Fibroblast of lung (primary cell): ENCODE measurements at regions not wholly inside any gene's neighbourhood (a gene's known extent, or its start where the extent isn't known, plus 50 kb on each side); places are given as distances from the start of the nearest gene placed in this dataset.

Source experiments
- DNase-seq, 2 donors: peaks; one replicate each; pipeline versions ENCODE4 v3.0.0 to v3.0.0-alpha.2; 2010; ENCODE audit warnings: low read depth in 2 of 2
- H2AFZ ChIP-seq: 2 replicates; pipeline ENCODE4 v1.5.1; 2012; ENCODE audit warnings: low read length, control low read depth, inconsistent platforms
- H3K27ac ChIP-seq: 2 replicates; pipeline ENCODE4 v1.5.1; 2011; ENCODE audit warnings: low read length, control low read depth; ENCODE audit not compliant: insufficient read depth
- H3K27me3 ChIP-seq: 2 replicates; pipeline ENCODE4 v1.5.1; 2011; ENCODE audit warnings: mild to moderate bottlenecking, low read length; ENCODE audit not compliant: control insufficient read depth, insufficient read depth
- H3K36me3 ChIP-seq: 2 replicates; pipeline ENCODE4 v1.5.1; 2011; ENCODE audit warnings: low read length; ENCODE audit not compliant: control insufficient read depth, insufficient read depth
- H3K4me1 ChIP-seq: 2 replicates; pipeline ENCODE4 v1.5.1; 2011; ENCODE audit warnings: low read length; ENCODE audit not compliant: control insufficient read depth, insufficient read depth; ENCODE audit errors: extremely low read depth
- H3K4me2 ChIP-seq: 2 replicates; pipeline ENCODE4 v1.5.1; 2011; ENCODE audit warnings: low read length, control low read depth; ENCODE audit not compliant: insufficient read depth; ENCODE audit errors: extremely low read depth
- H3K4me3 ChIP-seq, 4 experiments: fragments of 200-600 bp in 1 of 4; sonication (generic) in 1 of 4; replicated peaks in 1 of 4; 2 replicates each; pipeline ENCODE4 v1.5.1; 2011 to 2016; ENCODE audit warnings: low read length in 4 of 4, low read depth in 3 of 4, mild to moderate bottlenecking in 3 of 4, control low read depth in 2 of 4, inconsistent platforms in 1 of 4, mixed read lengths in 1 of 4; ENCODE audit not compliant: insufficient read depth in 1 of 4; ENCODE audit errors: control extremely low read depth in 1 of 4
- H3K79me2 ChIP-seq: 2 replicates; pipeline ENCODE4 v1.5.1; 2012; ENCODE audit warnings: mild to moderate bottlenecking, low read length, inconsistent platforms; ENCODE audit not compliant: control insufficient read depth, insufficient read depth
- H3K9ac ChIP-seq: 2 replicates; pipeline ENCODE4 v1.5.1; 2011; ENCODE audit warnings: mild to moderate bottlenecking, low read length, control low read depth; ENCODE audit not compliant: insufficient read depth
- H3K9me3 ChIP-seq: 2 replicates; pipeline ENCODE4 v1.5.1; 2012; ENCODE audit warnings: low read depth, low read length; ENCODE audit not compliant: control insufficient read depth, insufficient read depth
- H4K20me1 ChIP-seq: 2 replicates; pipeline ENCODE4 v1.5.1; 2011; ENCODE audit warnings: low read length; ENCODE audit not compliant: control insufficient read depth, insufficient read depth; ENCODE audit errors: extremely low read depth
- CTCF ChIP-seq, 2 donors: IDR thresholded peaks in 1 of 2; conservative IDR thresholded peaks in 1 of 2; 1 replicate in 1 of 2; 2 replicates in 1 of 2; pipeline ENCODE4 v1.5.1; 2011 to 2012; ENCODE audit warnings: low read length in 2 of 2, control low read depth in 1 of 2, inconsistent platforms in 1 of 2, low read depth in 1 of 2, mild to moderate bottlenecking in 1 of 2
- EZH2 ChIP-seq: IDR thresholded peaks from 2 replicates; pipeline ENCODE4 v1.5.1; 2012; ENCODE audit warnings: low read length, control low read depth, mild to moderate bottlenecking; ENCODE audit errors: missing control alignments

GRCh38 chr12:5251092-5251491 lies 180.8 kb upstream of the NTF3 start:
- Histone ChIP-seq H3K27ac (no peak overlapping the region), H3K36me3 (no peaks in the 10 kb centered on the region), H3K4me1 (no peaks in the 10 kb centered on the region), H4K20me1 (no peaks in the 10 kb centered on the region), H3K9ac (no peak overlapping the region), H3K79me2 (no peaks in the 10 kb centered on the region), H3K27me3 (no peaks in the 10 kb centered on the region), H2AFZ (no peak overlapping the region), H3K4me3 (no peak overlapping the region), H3K4me2 (no peak overlapping the region), H3K9me3 (no peaks in the 10 kb centered on the region)
- no peak for DNase-seq
- no peak for TF ChIP-seq CTCF (conservative IDR thresholded peaks at IDR 0.05 in 1 of 2, IDR thresholded peaks at IDR 0.05 in 1 of 2; ENCODE audit: low read depth in 1 of 2, low read length in 2 of 2)
- no peak for TF ChIP-seq EZH2

- H3K27me3 ChIP-seq, result no peaks in the 10 kb centered on the region
- H3K36me3 ChIP-seq, result no peaks in the 10 kb centered on the region
- no peak overlapping the region for H3K4me2 ChIP-seq
- no peaks in the 10 kb centered on the region for H3K9me3 ChIP-seq
- no peak overlapping the region for H3K4me3 ChIP-seq
- no peak for TF ChIP-seq EZH2
- TF ChIP-seq CTCF (conservative IDR thresholded peaks at IDR 0.05 in 1 of 2, IDR thresholded peaks at IDR 0.05 in 1 of 2; ENCODE audit: low read depth in 1 of 2, low read length in 2 of 2), result no peak
- no peak for DNase-seq
- H3K27ac ChIP-seq, result no peak overlapping the region
- no peaks in the 10 kb centered on the region for H3K4me1 ChIP-seq
- no peaks in the 10 kb centered on the region for H4K20me1 ChIP-seq
- no peak overlapping the region for H3K9ac ChIP-seq
- no peaks in the 10 kb centered on the region for H3K79me2 ChIP-seq
- no peak overlapping the region for H2AFZ ChIP-seq
These were observed 180.1 kb upstream of the NTF3 start for GRCh38 chr12:5251786-5252185.

DNA sequence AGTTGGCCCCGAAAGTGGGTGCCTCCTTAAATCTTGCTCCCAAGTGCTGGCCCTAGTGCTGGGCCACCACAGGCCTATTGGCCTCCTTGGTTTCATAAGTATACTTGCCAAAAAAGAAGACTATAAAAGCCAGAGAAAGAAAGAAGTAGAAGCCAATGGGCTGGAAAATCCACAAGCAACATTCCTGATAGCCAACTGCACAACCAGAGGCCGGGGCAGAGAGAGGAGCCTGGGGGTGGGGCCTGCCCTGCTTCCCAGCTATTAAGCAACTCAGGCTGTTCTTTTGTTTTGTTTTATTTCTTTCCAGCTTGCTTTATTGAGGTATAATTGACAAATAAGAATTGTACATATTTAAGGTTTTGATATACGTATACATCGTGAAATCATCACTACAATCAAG lies 177.2 kb upstream of the NTF3 start:
- DNase-seq, result peak in 1 of 2 donors; percentile 26
- no peak overlapping the region for H3K9ac ChIP-seq
- H3K4me2 ChIP-seq, result no peak overlapping the region
- H3K27ac ChIP-seq, result no peak overlapping the region
- H3K36me3 ChIP-seq, result no peaks in the 10 kb centered on the region
- H3K79me2 ChIP-seq, result no peaks in the 10 kb centered on the region
- no peak for TF ChIP-seq EZH2
- no peak for TF ChIP-seq CTCF (conservative IDR thresholded peaks at IDR 0.05 in 1 of 2, IDR thresholded peaks at IDR 0.05 in 1 of 2; ENCODE audit: low read depth in 1 of 2, low read length in 2 of 2)
- no peaks in the 10 kb centered on the region for H3K9me3 ChIP-seq
- H3K4me3 ChIP-seq, result no peak overlapping the region
- no peak overlapping the region for H2AFZ ChIP-seq
- no peaks in the 10 kb centered on the region for H4K20me1 ChIP-seq
- H3K4me1 ChIP-seq, result peaks cover 6% of the 10 kb centered on the region
- no peaks in the 10 kb centered on the region for H3K27me3 ChIP-seq
